ENCODE measurements at regions not wholly inside any gene's neighbourhood (a gene's known extent, or its start where the extent isn't known, plus 50 kb on each side); places are given as distances from the start of the nearest gene placed in this dataset.
A peak's percentile ranks its signal among the peaks of the same experiment; 100 is the strongest.

DNA sequence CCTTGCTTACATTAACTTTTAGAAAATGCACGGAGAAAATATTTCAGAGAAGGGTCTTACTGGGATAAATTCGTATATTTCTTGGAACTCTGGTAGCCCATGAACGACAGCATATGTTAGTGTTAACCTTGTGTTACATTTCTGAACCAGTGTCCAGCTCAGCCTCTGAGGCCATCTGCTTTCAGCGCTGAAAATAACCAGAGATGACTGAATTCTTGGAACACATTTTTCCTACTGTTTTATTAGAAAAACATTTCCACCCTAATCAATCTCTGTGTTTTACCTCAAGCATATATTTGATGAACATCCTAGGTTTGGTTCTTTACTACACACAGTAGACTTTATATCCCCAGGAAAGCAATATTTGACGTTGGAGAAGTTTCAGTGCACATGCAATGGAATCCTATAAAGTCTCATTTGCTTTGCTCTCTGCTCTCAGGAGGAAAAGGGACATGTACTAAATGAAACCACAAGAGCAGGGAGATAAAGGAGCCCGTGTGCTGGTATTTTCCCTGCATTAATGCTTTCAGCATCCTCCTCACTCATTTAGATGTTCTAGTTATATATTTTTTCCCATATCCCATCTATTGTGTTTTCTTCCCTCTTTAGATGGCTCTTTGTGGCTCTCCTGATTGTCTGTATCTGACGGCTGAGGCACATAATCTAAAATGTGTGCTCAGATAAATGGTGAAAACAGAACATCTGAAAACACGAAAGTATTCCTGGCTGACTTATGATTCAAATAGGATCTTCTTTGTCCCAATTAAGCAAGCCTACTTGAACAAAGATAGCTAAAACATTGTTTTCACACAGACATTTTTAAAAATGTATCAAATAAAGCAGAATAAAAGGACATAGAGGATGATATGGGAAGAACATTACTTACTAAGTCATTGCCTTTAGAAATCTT, 151.7 kb upstream of the KCNMB2 start:
- Histone ChIP-seq H2BK12ac (ENCODE audit: low read length) (no peak overlapping the region), H3K4ac (ENCODE audit: low read depth, low read length) (no peak overlapping the region), H3K4me1 (ENCODE audit: control insufficient read depth in 1 of 2, insufficient read depth in 2 of 2, low read length in 2 of 2) (no peaks in the 10 kb centered on the region), H3K79me1 (ENCODE audit: low read length) (peaks cover 10% of the 10 kb centered on the region), H4K12ac (ENCODE audit: low read depth, low read length) (no peak overlapping the region), H3K9ac (ENCODE audit: low read length) (no peak overlapping the region), H3K4me2 (ENCODE audit: low read length) (no peak overlapping the region), H2AFZ (ENCODE audit: insufficient read depth, low read length, poor library complexity) (no peak overlapping the region), H3K79me2 (ENCODE audit: control insufficient read depth, insufficient read depth, low read length, poor library complexity) (no peaks in the 10 kb centered on the region), H3K27me3 (ENCODE audit: insufficient read depth, low read length) (no peaks in the 10 kb centered on the region), H4K91ac (ENCODE audit: low read depth, low read length) (no peak overlapping the region), H2AK5ac (ENCODE audit: low read length) (no peak overlapping the region), H3K27ac (ENCODE audit: low read depth, low read length) (peak overlapping the region; percentile 50), H3K23ac (ENCODE audit: low read length) (no peak overlapping the region), H3K18ac (ENCODE audit: low read length) (no peak overlapping the region), H3K4me3 (ENCODE audit: low read depth, low read length) (no peak overlapping the region), H4K8ac (ENCODE audit: low read depth, low read length) (no peak overlapping the region), H2BK120ac (ENCODE audit: insufficient read depth, low read length, poor library complexity) (no peak overlapping the region), H3K9me3 (ENCODE audit: insufficient read depth, low read depth, low read length) (no peaks in the 10 kb centered on the region), H3K14ac (ENCODE audit: low read length) (no peak overlapping the region), H2BK5ac (ENCODE audit: low read depth, low read length, poor library complexity) (peak overlapping the region; percentile 68), H3K36me3 (ENCODE audit: control insufficient read depth in 1 of 2, insufficient read depth in 2 of 2, low read length in 2 of 2) (no peaks in the 10 kb centered on the region)
- WGBS (ENCODE audit: extremely low coverage, insufficient coverage, insufficient read length) = no CpG with 5 or more reads among the region's 8 CpGs
- DNase-seq = no peak

GRCh38 chr3:178385280-178385952, 150.8 kb upstream of the KCNMB2 start:
- H3K9ac ChIP-seq (ENCODE audit: low read length) = no peak overlapping the region
- H4K12ac ChIP-seq (ENCODE audit: low read depth, low read length) = no peak overlapping the region
- H2BK5ac ChIP-seq (ENCODE audit: low read depth, low read length, poor library complexity) = no peak overlapping the region
- H2AK5ac ChIP-seq (ENCODE audit: low read length) = no peak overlapping the region
- H3K14ac ChIP-seq (ENCODE audit: low read length) = no peak overlapping the region
- no peak overlapping the region for H2BK12ac ChIP-seq (ENCODE audit: low read length)
- no peak overlapping the region for H4K91ac ChIP-seq (ENCODE audit: low read depth, low read length)
- H2BK120ac ChIP-seq (ENCODE audit: insufficient read depth, low read length, poor library complexity) = no peak overlapping the region
- no peaks in the 10 kb centered on the region for H3K79me2 ChIP-seq (ENCODE audit: control insufficient read depth, insufficient read depth, low read length, poor library complexity)
- peaks cover 10% of the 10 kb centered on the region for H3K79me1 ChIP-seq (ENCODE audit: low read length)
- no peak overlapping the region for H3K4ac ChIP-seq (ENCODE audit: low read depth, low read length)
- no peaks in the 10 kb centered on the region for H3K9me3 ChIP-seq (ENCODE audit: insufficient read depth, low read depth, low read length)
- H3K36me3 ChIP-seq (ENCODE audit: control insufficient read depth in 1 of 2, insufficient read depth in 2 of 2, low read length in 2 of 2) = no peaks in the 10 kb centered on the region
- H3K27ac ChIP-seq (ENCODE audit: low read depth, low read length) = no peak overlapping the region
- no peaks in the 10 kb centered on the region for H3K27me3 ChIP-seq (ENCODE audit: insufficient read depth, low read length)
- H3K18ac ChIP-seq (ENCODE audit: low read length) = no peak overlapping the region
- no peak overlapping the region for H3K4me2 ChIP-seq (ENCODE audit: low read length)
- WGBS (ENCODE audit: extremely low coverage, insufficient coverage, insufficient read length) = no CpG with 5 or more reads among the region's 5 CpGs
- H3K4me3 ChIP-seq (ENCODE audit: low read depth, low read length) = no peak overlapping the region
- H3K4me1 ChIP-seq (ENCODE audit: control insufficient read depth in 1 of 2, insufficient read depth in 2 of 2, low read length in 2 of 2) = no peaks in the 10 kb centered on the region
- no peak overlapping the region for H3K23ac ChIP-seq (ENCODE audit: low read length)
- no peak overlapping the region for H4K8ac ChIP-seq (ENCODE audit: low read depth, low read length)
- no peak overlapping the region for H2AFZ ChIP-seq (ENCODE audit: insufficient read depth, low read length, poor library complexity)
- peak in 1 of 2 donors; percentile 64 for DNase-seq

DNA sequence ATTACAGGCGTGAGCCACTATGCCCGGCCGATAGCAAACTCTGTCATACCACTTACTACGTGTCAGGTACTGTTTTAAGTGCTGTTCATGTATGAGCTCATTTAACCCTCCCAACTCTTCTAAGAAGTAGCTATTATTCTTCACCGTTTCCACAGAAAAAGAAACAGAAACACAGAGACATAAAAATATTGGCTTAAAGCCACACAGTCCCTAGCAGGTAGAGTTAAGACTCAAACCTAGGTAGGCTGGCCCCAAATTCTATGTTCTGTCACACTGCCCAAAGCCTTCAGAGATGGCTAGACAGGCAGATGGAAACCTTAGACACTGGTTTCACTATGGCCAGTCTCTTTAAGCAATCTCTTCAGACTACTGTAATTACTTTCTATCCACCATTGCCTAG, 149.8 kb upstream of the KCNMB2 start:
- no peak overlapping the region for H3K27ac ChIP-seq (ENCODE audit: low read depth, low read length)
- no peaks in the 10 kb centered on the region for H3K27me3 ChIP-seq (ENCODE audit: insufficient read depth, low read length)
- no peak overlapping the region for H3K18ac ChIP-seq (ENCODE audit: low read length)
- no peak overlapping the region for H4K91ac ChIP-seq (ENCODE audit: low read depth, low read length)
- H2BK120ac ChIP-seq (ENCODE audit: insufficient read depth, low read length, poor library complexity) = no peak overlapping the region
- no CpG with 5 or more reads among the region's 5 CpGs for WGBS (ENCODE audit: extremely low coverage, insufficient coverage, insufficient read length)
- H3K14ac ChIP-seq (ENCODE audit: low read length) = no peak overlapping the region
- no peak overlapping the region for H3K4ac ChIP-seq (ENCODE audit: low read depth, low read length)
- DNase-seq = no peak
- H4K8ac ChIP-seq (ENCODE audit: low read depth, low read length) = no peak overlapping the region
- H3K4me3 ChIP-seq (ENCODE audit: low read depth, low read length) = no peak overlapping the region
- no peaks in the 10 kb centered on the region for H3K79me2 ChIP-seq (ENCODE audit: control insufficient read depth, insufficient read depth, low read length, poor library complexity)
- H2AFZ ChIP-seq (ENCODE audit: insufficient read depth, low read length, poor library complexity) = no peak overlapping the region
- no peak overlapping the region for H2BK5ac ChIP-seq (ENCODE audit: low read depth, low read length, poor library complexity)
- no peaks in the 10 kb centered on the region for H3K36me3 ChIP-seq (ENCODE audit: control insufficient read depth in 1 of 2, insufficient read depth in 2 of 2, low read length in 2 of 2)
- no peak overlapping the region for H3K9ac ChIP-seq (ENCODE audit: low read length)
- H3K23ac ChIP-seq (ENCODE audit: low read length) = no peak overlapping the region
- no peak overlapping the region for H3K4me2 ChIP-seq (ENCODE audit: low read length)
- no peaks in the 10 kb centered on the region for H3K4me1 ChIP-seq (ENCODE audit: control insufficient read depth in 1 of 2, insufficient read depth in 2 of 2, low read length in 2 of 2)
- peak overlapping the region; percentile 36 for H2BK12ac ChIP-seq (ENCODE audit: low read length)
- no peak overlapping the region for H2AK5ac ChIP-seq (ENCODE audit: low read length)
- peaks cover 10% of the 10 kb centered on the region for H3K79me1 ChIP-seq (ENCODE audit: low read length)
- no peak overlapping the region for H4K12ac ChIP-seq (ENCODE audit: low read depth, low read length)
- H3K9me3 ChIP-seq (ENCODE audit: insufficient read depth, low read depth, low read length) = no peaks in the 10 kb centered on the region

DNA sequence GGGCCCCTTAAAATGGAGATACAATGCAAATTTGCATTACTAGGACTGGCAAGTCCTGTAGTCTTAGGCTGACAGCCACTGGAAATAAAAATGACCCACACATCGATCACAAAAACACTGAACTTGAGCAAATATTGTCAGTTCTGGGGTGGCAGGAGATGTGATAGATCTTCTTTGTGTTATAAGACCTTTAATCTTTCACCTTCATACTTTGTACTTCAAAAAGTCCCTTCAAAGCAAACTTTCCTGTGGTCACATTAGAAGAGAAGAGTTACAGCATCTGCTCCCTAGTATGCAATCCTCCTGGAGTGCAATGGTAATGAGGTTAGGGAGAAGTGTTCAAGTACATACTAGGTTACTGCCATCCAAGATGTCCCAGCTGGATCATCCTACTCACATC, 149.4 kb upstream of the KCNMB2 start:
- DNase-seq = no peak
- Histone ChIP-seq H3K9me3 (ENCODE audit: insufficient read depth, low read depth, low read length) (no peaks in the 10 kb centered on the region), H3K79me2 (ENCODE audit: control insufficient read depth, insufficient read depth, low read length, poor library complexity) (no peaks in the 10 kb centered on the region), H3K14ac (ENCODE audit: low read length) (peak overlapping the region; percentile 66), H3K18ac (ENCODE audit: low read length) (peak overlapping the region; percentile 32), H3K4me1 (ENCODE audit: control insufficient read depth in 1 of 2, insufficient read depth in 2 of 2, low read length in 2 of 2) (no peaks in the 10 kb centered on the region), H2AFZ (ENCODE audit: insufficient read depth, low read length, poor library complexity) (no peak overlapping the region), H4K91ac (ENCODE audit: low read depth, low read length) (no peak overlapping the region), H3K27ac (ENCODE audit: low read depth, low read length) (no peak overlapping the region), H4K8ac (ENCODE audit: low read depth, low read length) (no peak overlapping the region), H3K27me3 (ENCODE audit: insufficient read depth, low read length) (no peaks in the 10 kb centered on the region), H3K23ac (ENCODE audit: low read length) (no peak overlapping the region), H2BK5ac (ENCODE audit: low read depth, low read length, poor library complexity) (no peak overlapping the region), H2BK120ac (ENCODE audit: insufficient read depth, low read length, poor library complexity) (peak overlapping the region; percentile 69), H2AK5ac (ENCODE audit: low read length) (no peak overlapping the region), H3K79me1 (ENCODE audit: low read length) (peaks cover 10% of the 10 kb centered on the region), H3K4me3 (ENCODE audit: low read depth, low read length) (no peak overlapping the region), H3K36me3 (ENCODE audit: control insufficient read depth in 1 of 2, insufficient read depth in 2 of 2, low read length in 2 of 2) (no peaks in the 10 kb centered on the region), H3K4ac (ENCODE audit: low read depth, low read length) (no peak overlapping the region), H2BK12ac (ENCODE audit: low read length) (peak overlapping the region; percentile 60), H4K12ac (ENCODE audit: low read depth, low read length) (no peak overlapping the region), H3K4me2 (ENCODE audit: low read length) (no peak overlapping the region), H3K9ac (ENCODE audit: low read length) (no peak overlapping the region)
- no CpG with 5 or more reads among the region's 1 CpG for WGBS (ENCODE audit: extremely low coverage, insufficient coverage, insufficient read length)

All from trophoblast cell (in vitro differentiated cells and primary cell).